ENCODE measurements at regions not wholly inside any gene's neighbourhood (a gene's known extent, or its start where the extent isn't known, plus 50 kb on each side); places are given as distances from the start of the nearest gene placed in this dataset.

GRCh38 chr13:111862836-111863815, 203.8 kb upstream of the SOX1 start:
- Histone ChIP-seq H3K4me1 (ENCODE audit: control insufficient read depth, insufficient read depth, low read length) (no peaks in the 10 kb centered on the region), H3K27ac (ENCODE audit: low read length) (no peak overlapping the region), H3K9me3 (ENCODE audit: control insufficient read depth, insufficient read depth, low read length) (no peaks in the 10 kb centered on the region), H3K4me3 (ENCODE audit: low read length) (no peak overlapping the region), H3K27me3 (ENCODE audit: control insufficient read depth, insufficient read depth, low read length) (no peaks in the 10 kb centered on the region), H3K36me3 (ENCODE audit: control insufficient read depth, insufficient read depth, low read length) (no peaks in the 10 kb centered on the region)
- no CpG with 5 or more reads among the region's 33 CpGs for WGBS (ENCODE audit: insufficient coverage, insufficient read length)
- no peak for DNase-seq (ENCODE audit: low read depth, low spot score)

- DNase-seq (ENCODE audit: low read depth, low spot score): no peak
- no peak overlapping the region for H3K4me3 ChIP-seq (ENCODE audit: low read length)
- H3K4me1 ChIP-seq (ENCODE audit: control insufficient read depth, insufficient read depth, low read length): no peaks in the 10 kb centered on the region
- no peaks in the 10 kb centered on the region for H3K36me3 ChIP-seq (ENCODE audit: control insufficient read depth, insufficient read depth, low read length)
- H3K9me3 ChIP-seq (ENCODE audit: control insufficient read depth, insufficient read depth, low read length): no peaks in the 10 kb centered on the region
- no peaks in the 10 kb centered on the region for H3K27me3 ChIP-seq (ENCODE audit: control insufficient read depth, insufficient read depth, low read length)
- no peak overlapping the region for H3K27ac ChIP-seq (ENCODE audit: low read length)
- no CpG with 5 or more reads among the region's 12 CpGs for WGBS (ENCODE audit: insufficient coverage, insufficient read length)
These were observed 202.4 kb upstream of the SOX1 start for GRCh38 chr13:111864566-111864965.

DNA sequence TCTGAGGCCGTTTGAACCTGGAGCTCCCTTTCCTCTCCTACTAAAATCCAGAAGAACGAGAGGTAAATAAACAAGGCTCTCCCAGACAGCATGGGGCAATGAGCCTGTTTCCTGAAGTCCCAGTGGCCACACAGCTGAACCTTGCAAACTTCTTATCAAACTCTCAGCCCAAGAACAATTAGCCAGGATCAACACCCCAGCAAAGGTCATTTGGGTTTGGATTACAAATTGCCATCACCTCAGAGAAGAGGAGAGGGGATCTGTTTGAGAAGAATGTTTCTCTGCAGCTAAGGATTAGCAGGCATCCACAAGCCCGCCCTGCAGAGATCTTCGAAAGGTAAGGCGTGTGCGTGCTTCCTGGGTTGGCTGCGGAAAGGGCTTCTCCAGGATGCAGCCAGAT, 201.9 kb upstream of the SOX1 start:
- no peak overlapping the region for H3K4me3 ChIP-seq (ENCODE audit: low read length)

DNA sequence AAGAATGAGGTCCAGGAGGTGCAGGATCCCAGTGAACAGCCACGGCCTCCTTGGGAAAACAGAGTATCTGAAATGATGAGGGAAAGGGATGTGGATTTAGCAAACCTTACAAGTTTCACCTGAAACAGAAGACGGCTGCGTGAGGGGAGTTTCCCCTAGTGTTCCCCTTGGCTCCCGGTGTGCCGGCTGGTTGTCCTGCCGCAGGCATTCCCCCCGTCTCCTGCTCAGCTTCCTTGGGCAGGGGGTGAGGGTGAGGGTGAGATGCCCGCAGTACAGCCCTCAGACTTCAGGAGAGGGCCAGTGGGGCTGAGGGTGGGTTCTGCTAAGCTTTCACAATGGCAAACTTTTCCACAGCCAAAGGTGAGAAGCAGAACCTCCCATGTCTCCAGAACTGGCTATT, 201.1 kb upstream of the SOX1 start:
- WGBS (ENCODE audit: insufficient coverage, insufficient read length): no CpG with 5 or more reads among the region's 8 CpGs

More for the DNA sequence above, 201.9 kb upstream of the SOX1 start:
- no peaks in the 10 kb centered on the region for H3K9me3 ChIP-seq (ENCODE audit: control insufficient read depth, insufficient read depth, low read length)
- no peaks in the 10 kb centered on the region for H3K4me1 ChIP-seq (ENCODE audit: control insufficient read depth, insufficient read depth, low read length)
- H3K36me3 ChIP-seq (ENCODE audit: control insufficient read depth, insufficient read depth, low read length): no peaks in the 10 kb centered on the region
- DNase-seq (ENCODE audit: low read depth, low spot score): no peak
- H3K27me3 ChIP-seq (ENCODE audit: control insufficient read depth, insufficient read depth, low read length): no peaks in the 10 kb centered on the region
- no CpG with 5 or more reads among the region's 7 CpGs for WGBS (ENCODE audit: insufficient coverage, insufficient read length)
- no peak overlapping the region for H3K27ac ChIP-seq (ENCODE audit: low read length)

DNA sequence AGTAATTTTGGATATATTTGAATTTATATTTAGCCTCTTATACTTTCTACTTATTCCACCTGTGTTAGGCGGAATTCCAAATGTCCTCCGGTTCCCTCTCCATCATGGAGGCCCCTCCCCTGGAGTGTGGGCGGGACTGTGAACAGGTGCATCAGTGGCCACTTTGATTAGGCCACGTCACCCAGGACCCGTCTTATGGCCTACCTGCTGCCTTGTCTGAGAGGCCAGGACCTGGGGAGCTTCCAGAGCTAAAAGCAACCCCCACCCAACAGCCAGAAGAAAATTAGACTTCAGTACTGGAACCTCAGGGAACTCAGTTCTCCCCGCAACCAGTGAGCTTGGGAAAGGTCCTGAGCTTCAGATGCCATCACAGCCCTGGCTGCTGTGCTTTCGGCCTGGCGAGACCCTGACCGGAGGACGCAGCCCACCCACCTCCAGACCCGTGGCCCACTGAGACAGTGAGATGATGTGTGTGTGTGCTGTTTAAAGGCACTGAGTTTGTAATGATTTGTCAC, 200.2 kb upstream of the SOX1 start:
- no peak for DNase-seq (ENCODE audit: low read depth, low spot score)
- no peak overlapping the region for H3K27ac ChIP-seq (ENCODE audit: low read length)
- no peaks in the 10 kb centered on the region for H3K4me1 ChIP-seq (ENCODE audit: control insufficient read depth, insufficient read depth, low read length)
- no peaks in the 10 kb centered on the region for H3K36me3 ChIP-seq (ENCODE audit: control insufficient read depth, insufficient read depth, low read length)
- H3K4me3 ChIP-seq (ENCODE audit: low read length): no peak overlapping the region
- H3K9me3 ChIP-seq (ENCODE audit: control insufficient read depth, insufficient read depth, low read length): no peaks in the 10 kb centered on the region
- H3K27me3 ChIP-seq (ENCODE audit: control insufficient read depth, insufficient read depth, low read length): no peaks in the 10 kb centered on the region
- no CpG with 5 or more reads among the region's 11 CpGs for WGBS (ENCODE audit: insufficient coverage, insufficient read length)

More for the DNA sequence above, 201.1 kb upstream of the SOX1 start:
- DNase-seq (ENCODE audit: low read depth, low spot score): no peak
- Histone ChIP-seq H3K27me3 (ENCODE audit: control insufficient read depth, insufficient read depth, low read length) (no peaks in the 10 kb centered on the region), H3K36me3 (ENCODE audit: control insufficient read depth, insufficient read depth, low read length) (no peaks in the 10 kb centered on the region), H3K4me1 (ENCODE audit: control insufficient read depth, insufficient read depth, low read length) (no peaks in the 10 kb centered on the region), H3K9me3 (ENCODE audit: control insufficient read depth, insufficient read depth, low read length) (no peaks in the 10 kb centered on the region), H3K27ac (ENCODE audit: low read length) (no peak overlapping the region), H3K4me3 (ENCODE audit: low read length) (no peak overlapping the region)

GRCh38 chr13:111867657-111868056, 199.3 kb upstream of the SOX1 start:
- no peak for DNase-seq (ENCODE audit: low read depth, low spot score)
- Histone ChIP-seq H3K27me3 (ENCODE audit: control insufficient read depth, insufficient read depth, low read length) (no peaks in the 10 kb centered on the region), H3K9me3 (ENCODE audit: control insufficient read depth, insufficient read depth, low read length) (no peaks in the 10 kb centered on the region), H3K4me1 (ENCODE audit: control insufficient read depth, insufficient read depth, low read length) (no peaks in the 10 kb centered on the region), H3K27ac (ENCODE audit: low read length) (no peak overlapping the region), H3K4me3 (ENCODE audit: low read length) (no peak overlapping the region), H3K36me3 (ENCODE audit: control insufficient read depth, insufficient read depth, low read length) (no peaks in the 10 kb centered on the region)
- no CpG with 5 or more reads among the region's 1 CpG for WGBS (ENCODE audit: insufficient coverage, insufficient read length)

DNA sequence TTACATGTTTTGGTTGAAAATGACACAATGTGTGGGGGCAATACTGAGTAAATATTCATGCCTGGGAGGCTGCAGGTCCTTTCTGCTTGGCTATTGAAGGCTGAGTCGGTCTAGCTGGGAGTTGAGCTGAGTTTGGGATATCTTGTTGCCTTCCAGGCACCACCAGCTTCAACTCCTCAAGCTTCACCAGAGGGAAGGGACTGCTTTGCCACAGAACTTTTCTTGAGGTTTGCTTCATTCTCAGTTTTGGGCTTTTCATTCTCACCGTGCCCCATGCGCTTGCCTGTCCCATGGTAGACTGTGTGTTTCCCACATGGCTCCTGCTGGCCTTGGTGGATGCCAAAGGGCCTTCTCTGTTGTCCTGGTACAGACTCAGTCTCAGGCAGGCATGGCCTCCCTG, 198.2 kb upstream of the SOX1 start:
- no peaks in the 10 kb centered on the region for H3K4me1 ChIP-seq (ENCODE audit: control insufficient read depth, insufficient read depth, low read length)
- DNase-seq (ENCODE audit: low read depth, low spot score): no peak
- H3K9me3 ChIP-seq (ENCODE audit: control insufficient read depth, insufficient read depth, low read length): no peaks in the 10 kb centered on the region
- no CpG with 5 or more reads among the region's 3 CpGs for WGBS (ENCODE audit: insufficient coverage, insufficient read length)
- H3K27ac ChIP-seq (ENCODE audit: low read length): no peak overlapping the region
- H3K36me3 ChIP-seq (ENCODE audit: control insufficient read depth, insufficient read depth, low read length): no peaks in the 10 kb centered on the region
- H3K27me3 ChIP-seq (ENCODE audit: control insufficient read depth, insufficient read depth, low read length): no peaks in the 10 kb centered on the region
- no peak overlapping the region for H3K4me3 ChIP-seq (ENCODE audit: low read length)

DNA sequence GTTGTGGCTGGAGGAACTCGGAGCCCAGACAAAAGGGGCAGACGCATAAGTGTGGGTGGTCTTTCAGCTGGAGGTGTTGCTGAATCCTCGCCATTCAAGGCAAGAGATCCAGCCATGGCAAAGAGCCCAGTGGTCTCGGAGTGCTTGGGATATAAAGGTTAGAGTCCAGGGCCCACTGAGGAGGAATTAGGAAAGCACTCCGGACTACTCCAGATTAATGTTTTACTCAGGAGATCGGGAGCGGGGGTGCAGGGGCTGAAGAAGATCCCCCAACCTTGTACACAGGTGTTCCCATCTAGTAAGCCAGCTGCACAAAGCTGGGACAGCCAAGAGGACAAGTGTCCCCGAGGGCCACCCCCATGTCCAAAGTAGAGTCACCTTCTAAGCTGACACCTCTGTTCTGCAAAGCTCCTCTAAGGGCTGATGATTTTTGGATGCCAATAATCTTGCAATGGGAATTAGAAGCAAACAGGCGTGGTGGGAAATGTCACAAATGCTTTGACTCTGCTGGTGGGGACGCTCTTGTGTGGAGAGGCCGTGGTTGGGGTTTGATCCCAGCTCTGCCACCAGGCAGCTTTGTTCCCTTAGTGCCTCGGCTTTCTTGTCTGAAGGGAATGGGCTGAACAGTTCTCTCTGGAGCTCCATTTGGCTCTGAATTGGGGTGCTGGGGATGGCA, 194.3 kb upstream of the SOX1 start:
- DNase-seq (ENCODE audit: low read depth, low spot score): no peak
- Histone ChIP-seq H3K4me1 (ENCODE audit: control insufficient read depth, insufficient read depth, low read length) (no peaks in the 10 kb centered on the region; the same call in 1 of the 2 replicates), H3K9me3 (ENCODE audit: control insufficient read depth, insufficient read depth, low read length) (no peaks in the 10 kb centered on the region), H3K4me3 (ENCODE audit: low read length) (no peak overlapping the region), H3K27me3 (ENCODE audit: control insufficient read depth, insufficient read depth, low read length) (no peaks in the 10 kb centered on the region), H3K36me3 (ENCODE audit: control insufficient read depth, insufficient read depth, low read length) (no peaks in the 10 kb centered on the region), H3K27ac (ENCODE audit: low read length) (no peak overlapping the region)
- no CpG with 5 or more reads among the region's 12 CpGs for WGBS (ENCODE audit: insufficient coverage, insufficient read length)

- no peak overlapping the region for H3K27ac ChIP-seq (ENCODE audit: low read length)
- H3K36me3 ChIP-seq (ENCODE audit: control insufficient read depth, insufficient read depth, low read length): no peaks in the 10 kb centered on the region
- no CpG with 5 or more reads among the region's 8 CpGs for whole genome bisulfite sequencing (ENCODE audit: insufficient coverage, insufficient read length)
- H3K4me1 ChIP-seq (ENCODE audit: control insufficient read depth, insufficient read depth, low read length): no peaks in the 10 kb centered on the region; the same call in 1 of the 2 replicates
- no peak overlapping the region for H3K4me3 ChIP-seq (ENCODE audit: low read length)
- no peaks in the 10 kb centered on the region for H3K27me3 ChIP-seq (ENCODE audit: control insufficient read depth, insufficient read depth, low read length)
- no peaks in the 10 kb centered on the region for H3K9me3 ChIP-seq (ENCODE audit: control insufficient read depth, insufficient read depth, low read length)
- DNase-seq (ENCODE audit: low read depth, low spot score): no peak
These were observed 193.2 kb upstream of the SOX1 start for GRCh38 chr13:111873676-111874178.

DNA sequence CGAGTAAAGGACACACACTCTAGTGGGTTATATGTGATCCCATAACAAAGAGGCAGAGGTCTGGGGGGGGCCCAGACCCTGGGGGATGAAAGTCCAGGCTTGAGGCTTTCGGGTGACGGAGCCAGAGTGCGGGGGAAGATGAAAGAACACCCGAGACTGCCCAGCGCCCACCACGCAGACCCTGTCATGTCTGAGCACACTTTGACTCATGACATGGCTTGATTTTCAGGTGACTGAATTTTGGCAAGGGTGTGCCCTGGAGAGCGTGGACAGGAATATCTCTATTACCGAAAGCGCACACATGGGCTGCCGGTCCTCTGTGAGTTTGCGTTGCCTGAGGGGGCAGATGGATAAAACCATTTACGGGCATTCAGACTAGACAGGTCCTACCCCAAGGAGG, 192.0 kb upstream of the SOX1 start:
- no peaks in the 10 kb centered on the region for H3K36me3 ChIP-seq (ENCODE audit: control insufficient read depth, insufficient read depth, low read length)
- H3K27ac ChIP-seq (ENCODE audit: low read length): no peak overlapping the region
- no peak for DNase-seq (ENCODE audit: low read depth, low spot score)
- H3K4me3 ChIP-seq (ENCODE audit: low read length): no peak overlapping the region
- no CpG with 5 or more reads among the region's 13 CpGs for WGBS (ENCODE audit: insufficient coverage, insufficient read length)
- H3K9me3 ChIP-seq (ENCODE audit: control insufficient read depth, insufficient read depth, low read length): no peaks in the 10 kb centered on the region
- H3K27me3 ChIP-seq (ENCODE audit: control insufficient read depth, insufficient read depth, low read length): no peaks in the 10 kb centered on the region
- no peaks in the 10 kb centered on the region; the same call in 1 of the 2 replicates for H3K4me1 ChIP-seq (ENCODE audit: control insufficient read depth, insufficient read depth, low read length)
